GM10266 (cell line): ENCODE measurements at regions not wholly inside any gene's neighbourhood (a gene's known extent, or its start where the extent isn't known, plus 50 kb on each side); places are given as distances from the start of the nearest gene placed in this dataset.

Experiments used
- DNase-seq: peaks from one replicate; pipeline ENCODE4 v3.0.0; 2012; ENCODE audit errors: extremely low spot score
- TF ChIP-seq, protein P1 (sequence below): IDR thresholded peaks from 2 replicates; pipeline ENCODE4 v1.5.1; 2012; ENCODE audit warnings: mild to moderate bottlenecking, low read depth; ENCODE audit not compliant: control insufficient read depth, insufficient read depth; ENCODE audit errors: missing control alignments

DNA sequence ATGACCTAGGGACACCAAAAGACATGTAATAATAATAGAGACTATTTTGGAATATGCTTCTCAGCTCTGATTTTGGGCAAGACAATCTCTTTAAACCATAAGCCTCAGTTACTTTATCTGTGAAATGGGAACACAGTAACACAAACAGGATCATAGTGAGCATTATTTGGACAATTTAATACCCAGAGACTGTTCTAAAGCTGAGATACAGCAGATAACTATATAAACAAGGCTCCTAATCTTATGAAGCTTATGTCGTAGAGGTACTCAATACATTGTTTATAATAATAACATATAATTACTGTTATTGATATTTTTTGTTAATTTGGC, 250.8 kb downstream of the SEC61B start:
- TF ChIP-seq, protein P1, sequence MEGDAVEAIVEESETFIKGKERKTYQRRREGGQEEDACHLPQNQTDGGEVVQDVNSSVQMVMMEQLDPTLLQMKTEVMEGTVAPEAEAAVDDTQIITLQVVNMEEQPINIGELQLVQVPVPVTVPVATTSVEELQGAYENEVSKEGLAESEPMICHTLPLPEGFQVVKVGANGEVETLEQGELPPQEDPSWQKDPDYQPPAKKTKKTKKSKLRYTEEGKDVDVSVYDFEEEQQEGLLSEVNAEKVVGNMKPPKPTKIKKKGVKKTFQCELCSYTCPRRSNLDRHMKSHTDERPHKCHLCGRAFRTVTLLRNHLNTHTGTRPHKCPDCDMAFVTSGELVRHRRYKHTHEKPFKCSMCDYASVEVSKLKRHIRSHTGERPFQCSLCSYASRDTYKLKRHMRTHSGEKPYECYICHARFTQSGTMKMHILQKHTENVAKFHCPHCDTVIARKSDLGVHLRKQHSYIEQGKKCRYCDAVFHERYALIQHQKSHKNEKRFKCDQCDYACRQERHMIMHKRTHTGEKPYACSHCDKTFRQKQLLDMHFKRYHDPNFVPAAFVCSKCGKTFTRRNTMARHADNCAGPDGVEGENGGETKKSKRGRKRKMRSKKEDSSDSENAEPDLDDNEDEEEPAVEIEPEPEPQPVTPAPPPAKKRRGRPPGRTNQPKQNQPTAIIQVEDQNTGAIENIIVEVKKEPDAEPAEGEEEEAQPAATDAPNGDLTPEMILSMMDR = no peak
- DNase-seq = no peak

DNA sequence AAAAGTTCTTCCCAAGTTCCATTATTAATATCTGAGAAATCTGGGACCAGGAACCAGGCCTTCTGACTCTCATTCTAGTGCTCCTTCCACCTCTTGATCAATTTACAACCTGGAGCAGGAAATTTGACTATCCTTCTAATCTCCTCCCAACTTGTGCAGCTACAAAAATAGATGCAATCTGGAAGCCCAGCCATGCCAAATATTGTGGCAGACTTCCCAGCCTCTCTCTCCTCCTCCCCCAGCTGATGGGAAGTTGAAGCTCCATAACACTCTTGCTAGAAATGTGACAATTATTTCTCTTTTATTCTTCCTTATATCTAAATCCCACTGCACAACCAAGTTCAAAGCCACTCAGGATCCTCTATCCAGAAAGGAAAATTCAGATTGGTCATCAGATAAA, 252.1 kb downstream of the SEC61B start:
- no peak for DNase-seq
- TF ChIP-seq, protein P1 = no peak

DNA sequence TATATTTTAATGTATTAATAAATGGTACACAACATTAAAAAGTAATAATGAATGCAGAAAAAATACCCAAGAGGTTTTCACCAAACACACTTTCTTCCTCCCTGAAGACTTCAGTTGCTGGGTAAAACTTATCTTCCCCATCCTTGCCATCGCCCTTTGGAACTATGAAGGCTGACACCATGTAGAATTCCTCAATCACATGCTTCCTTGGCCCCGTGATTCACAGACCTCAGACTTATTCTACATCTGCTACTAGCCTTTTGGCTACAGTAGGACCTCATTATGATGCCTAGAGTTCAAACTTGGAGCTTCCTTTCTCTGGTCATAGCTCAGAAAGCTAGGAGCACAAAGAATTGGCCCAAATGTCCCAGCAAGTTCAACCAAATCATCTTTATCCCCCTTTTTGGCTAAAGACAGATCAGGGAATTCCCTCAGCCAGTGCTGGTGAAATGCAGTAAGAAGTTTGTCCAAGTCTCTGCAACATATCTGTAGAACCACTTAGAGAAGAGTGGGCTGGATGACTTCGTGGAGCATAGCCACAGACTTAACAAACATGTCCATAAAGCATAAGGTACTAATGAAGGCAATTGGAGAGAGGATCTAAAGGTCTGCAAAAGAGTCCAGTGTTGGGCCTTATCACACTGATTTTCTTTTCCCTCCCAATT, 253.5 kb downstream of the SEC61B start:
- DNase-seq = no peak

DNA sequence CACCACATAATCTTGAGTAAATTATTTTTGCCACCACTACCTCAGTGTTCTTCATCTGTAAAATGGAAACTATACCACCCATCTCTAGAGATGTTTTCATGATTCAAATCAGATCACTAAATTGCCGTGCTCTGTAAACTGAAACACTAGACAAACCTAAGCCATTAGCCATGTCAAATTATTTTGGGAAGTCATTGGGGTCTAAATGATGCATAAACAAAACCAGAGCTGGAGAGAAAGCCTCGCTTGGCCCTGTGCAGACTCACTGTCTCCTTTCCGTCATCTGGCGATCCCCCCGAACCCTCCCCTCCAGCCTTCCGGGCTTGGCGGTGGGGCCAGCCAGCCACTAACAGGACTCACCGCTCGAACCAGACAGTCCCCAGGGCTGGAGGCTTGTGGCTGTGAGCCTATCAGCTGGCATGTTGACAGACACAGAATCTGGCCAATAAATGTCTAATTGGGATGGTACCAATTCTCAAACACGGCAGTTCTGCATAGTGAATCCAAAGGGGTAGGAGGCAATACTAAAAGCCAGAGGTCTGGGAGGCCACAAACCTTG, 256.5 kb downstream of the SEC61B start:
- TF ChIP-seq, protein P1 = no peak
- DNase-seq = no peak

More for the DNA sequence above, 253.5 kb downstream of the SEC61B start:
- TF ChIP-seq, protein P1 = no peak

DNA sequence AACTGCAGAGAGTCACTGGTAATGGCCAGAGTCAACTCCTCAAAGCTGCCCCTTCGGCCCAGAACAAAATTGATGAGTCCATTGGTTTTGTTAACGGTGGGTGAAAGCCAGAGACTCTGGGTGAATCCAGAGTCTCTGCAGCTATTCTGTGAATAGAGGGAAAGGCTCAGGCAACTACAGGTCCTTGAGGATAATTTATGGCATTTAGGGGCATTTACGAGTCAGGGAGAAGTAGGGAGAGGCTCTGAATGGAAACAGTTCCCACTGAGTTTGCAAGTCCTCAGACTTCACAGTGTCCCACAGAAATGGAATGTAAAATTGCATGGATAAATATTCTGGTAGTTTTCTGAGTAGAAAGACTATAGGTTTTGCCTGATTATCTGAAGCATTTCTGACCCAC, 257.8 kb downstream of the SEC61B start:
- TF ChIP-seq, protein P1 = no peak

DNA sequence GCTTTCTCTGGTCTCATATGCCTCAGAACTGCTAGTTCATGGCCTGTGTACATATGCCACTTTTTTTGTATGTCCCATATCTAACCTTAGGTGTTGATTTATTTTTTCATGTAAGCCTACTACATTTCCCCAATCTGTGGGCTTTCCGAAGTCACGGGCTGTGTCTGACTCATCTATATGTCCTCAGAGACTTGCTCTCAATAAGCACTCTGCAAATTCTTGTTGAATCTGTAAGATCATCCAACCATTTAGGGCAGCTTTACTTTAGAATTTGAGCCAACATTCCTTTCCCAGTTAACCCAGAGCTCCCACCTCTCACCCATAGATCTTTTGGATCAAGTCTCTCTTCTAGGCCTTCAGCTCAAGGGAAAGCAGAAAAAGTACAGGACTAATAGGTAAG, 263.4 kb downstream of the SEC61B start:
- no peak for DNase-seq
- TF ChIP-seq, protein P1 = no peak

More for the DNA sequence above, 257.8 kb downstream of the SEC61B start:
- no peak for DNase-seq

DNA sequence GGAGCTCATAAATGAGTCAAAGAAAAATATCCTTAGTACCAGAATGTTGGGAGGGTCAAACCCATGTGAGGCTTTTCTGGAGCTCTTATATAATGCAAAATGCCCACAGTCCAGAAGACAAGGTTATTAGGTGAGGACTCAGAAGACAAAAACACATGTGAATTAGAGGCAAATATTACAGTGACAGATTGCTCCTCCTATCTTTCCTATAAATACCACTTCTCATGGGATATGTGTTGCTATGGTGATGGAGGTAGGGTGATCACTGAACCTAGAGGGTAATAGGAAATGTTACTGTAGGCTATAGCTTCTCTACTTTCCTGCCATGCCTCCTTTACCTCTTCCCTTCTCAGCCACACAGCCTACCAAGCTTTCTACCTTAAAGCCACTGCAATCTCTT, 264.6 kb downstream of the SEC61B start:
- TF ChIP-seq, protein P1 = no peak
- no peak for DNase-seq
